Mesothelial cell of epicardium (in vitro differentiated cells): ENCODE measurements at regions not wholly inside any gene's neighbourhood (a gene's known extent, or its start where the extent isn't known, plus 50 kb on each side); places are given as distances from the start of the nearest gene placed in this dataset.

Source experiments
- DNase-seq, 2 experiments: peaks; one replicate each; pipeline ENCODE4 v3.0.0; 2021; ENCODE audit warnings: low spot score in 2 of 2; ENCODE audit not compliant: unreplicated experiment in 2 of 2
- H3K27ac Mint-ChIP-seq: 2 replicates; pipeline ENCODE4 v1.8.0; 2021; ENCODE audit warnings: mixed read lengths
- H3K27me3 Mint-ChIP-seq: 2 replicates; pipeline ENCODE4 v1.8.0; 2021; ENCODE audit warnings: low read depth, mixed read lengths
- H3K36me3 Mint-ChIP-seq: 2 replicates; pipeline ENCODE4 v1.8.0; 2021; ENCODE audit warnings: mixed read lengths
- H3K4me1 Mint-ChIP-seq: 2 replicates; pipeline ENCODE4 v1.8.0; 2021; ENCODE audit warnings: mixed read lengths
- H3K4me3 Mint-ChIP-seq: 2 replicates; pipeline ENCODE4 v1.8.0; 2021; ENCODE audit warnings: mild to moderate bottlenecking, moderate library complexity, mixed read lengths
- H3K9me3 Mint-ChIP-seq: 2 replicates; pipeline ENCODE4 v1.8.0; 2021; ENCODE audit warnings: mixed read lengths
- TF ChIP-seq, protein P1 (sequence below): fragments of 200-600 bp; sonication (generic); IDR thresholded peaks from one replicate; pipeline ENCODE4 v1.5.0; 2021; ENCODE audit warnings: antibody characterized with exemption; ENCODE audit not compliant: unreplicated experiment

DNA sequence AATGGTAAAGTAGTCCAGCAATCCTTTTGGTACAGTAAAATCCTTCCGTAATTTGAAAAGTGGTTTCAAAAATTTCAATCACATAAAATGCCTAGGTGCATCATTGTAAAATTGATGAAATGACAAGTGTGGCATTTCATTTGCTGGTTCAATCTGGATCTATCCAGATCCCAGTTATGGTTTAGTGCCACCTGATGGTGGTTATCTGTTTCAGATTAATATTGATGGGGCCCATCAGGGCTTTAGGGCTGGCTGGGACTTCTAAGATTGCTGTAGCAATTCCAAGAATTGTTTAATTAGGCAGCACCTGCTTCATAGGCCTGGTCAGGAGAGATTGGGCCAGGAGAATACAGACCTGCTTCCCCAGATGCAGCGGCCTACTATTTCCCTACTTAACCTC lies 55.5 kb upstream of the PIK3C3 start:
- peaks cover 12% of the 10 kb centered on the region for H3K4me1 Mint-ChIP-seq
- no peak for DNase-seq
- H3K36me3 Mint-ChIP-seq = peaks cover 10% of the 10 kb centered on the region
- peaks cover 25% of the 10 kb centered on the region for H3K9me3 Mint-ChIP-seq
- no peaks in the 10 kb centered on the region for H3K27me3 Mint-ChIP-seq
- H3K27ac Mint-ChIP-seq = no peak overlapping the region
- TF ChIP-seq, protein P1, sequence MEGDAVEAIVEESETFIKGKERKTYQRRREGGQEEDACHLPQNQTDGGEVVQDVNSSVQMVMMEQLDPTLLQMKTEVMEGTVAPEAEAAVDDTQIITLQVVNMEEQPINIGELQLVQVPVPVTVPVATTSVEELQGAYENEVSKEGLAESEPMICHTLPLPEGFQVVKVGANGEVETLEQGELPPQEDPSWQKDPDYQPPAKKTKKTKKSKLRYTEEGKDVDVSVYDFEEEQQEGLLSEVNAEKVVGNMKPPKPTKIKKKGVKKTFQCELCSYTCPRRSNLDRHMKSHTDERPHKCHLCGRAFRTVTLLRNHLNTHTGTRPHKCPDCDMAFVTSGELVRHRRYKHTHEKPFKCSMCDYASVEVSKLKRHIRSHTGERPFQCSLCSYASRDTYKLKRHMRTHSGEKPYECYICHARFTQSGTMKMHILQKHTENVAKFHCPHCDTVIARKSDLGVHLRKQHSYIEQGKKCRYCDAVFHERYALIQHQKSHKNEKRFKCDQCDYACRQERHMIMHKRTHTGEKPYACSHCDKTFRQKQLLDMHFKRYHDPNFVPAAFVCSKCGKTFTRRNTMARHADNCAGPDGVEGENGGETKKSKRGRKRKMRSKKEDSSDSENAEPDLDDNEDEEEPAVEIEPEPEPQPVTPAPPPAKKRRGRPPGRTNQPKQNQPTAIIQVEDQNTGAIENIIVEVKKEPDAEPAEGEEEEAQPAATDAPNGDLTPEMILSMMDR = no peak
- no peak overlapping the region for H3K4me3 Mint-ChIP-seq

DNA sequence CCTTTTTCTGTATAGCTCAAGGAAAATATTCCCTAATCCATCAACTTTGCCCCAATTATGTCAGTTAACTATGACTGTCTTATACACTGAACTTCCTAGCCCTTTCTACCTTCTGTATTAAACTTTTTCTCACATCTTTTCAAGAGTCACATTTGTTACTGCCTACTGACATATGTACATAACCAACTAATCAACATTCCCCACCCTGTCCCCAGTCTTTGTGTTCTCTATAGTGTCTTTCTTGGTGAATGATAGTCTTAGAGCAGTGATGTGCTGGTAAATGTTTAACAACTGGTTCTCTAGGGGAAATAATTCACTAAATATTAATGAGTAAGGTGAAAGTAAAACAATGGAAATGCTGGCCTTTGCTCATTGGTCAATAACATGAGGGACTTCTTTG lies 61.6 kb upstream of the PIK3C3 start:
- H3K4me3 Mint-ChIP-seq = no peak overlapping the region
- H3K27ac Mint-ChIP-seq = no peak overlapping the region
- peaks cover 22% of the 10 kb centered on the region for H3K9me3 Mint-ChIP-seq
- H3K27me3 Mint-ChIP-seq = no peaks in the 10 kb centered on the region
- peaks cover 10% of the 10 kb centered on the region for H3K36me3 Mint-ChIP-seq
- TF ChIP-seq, protein P1 = no peak
- DNase-seq = no peak
- no peaks in the 10 kb centered on the region for H3K4me1 Mint-ChIP-seq

DNA sequence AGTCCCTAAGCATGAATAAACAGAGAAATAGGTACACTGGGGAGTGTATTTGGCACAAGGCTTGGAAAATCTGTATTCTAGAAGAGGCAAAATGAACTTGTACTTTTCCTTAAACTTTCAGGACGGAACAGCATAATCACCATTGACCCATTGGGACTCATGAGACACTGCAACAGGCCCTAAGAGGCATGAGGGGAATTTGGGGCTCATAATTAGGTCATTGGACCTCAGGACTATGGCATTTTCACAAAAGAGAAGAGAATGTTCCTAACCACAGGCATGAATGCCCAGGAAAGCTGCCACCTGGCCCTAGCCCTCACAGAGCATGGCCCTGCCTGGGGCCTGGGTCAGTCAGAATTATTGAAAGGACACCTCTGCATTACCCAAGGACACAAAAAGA lies 67.9 kb upstream of the PIK3C3 start:
- TF ChIP-seq, protein P1 = no peak
- Mint-ChIP-seq H3K9me3 (no peaks in the 10 kb centered on the region), H3K36me3 (no peaks in the 10 kb centered on the region), H3K4me1 (no peaks in the 10 kb centered on the region), H3K4me3 (no peak overlapping the region), H3K27me3 (no peaks in the 10 kb centered on the region), H3K27ac (no peak overlapping the region)
- DNase-seq = no peak

DNA sequence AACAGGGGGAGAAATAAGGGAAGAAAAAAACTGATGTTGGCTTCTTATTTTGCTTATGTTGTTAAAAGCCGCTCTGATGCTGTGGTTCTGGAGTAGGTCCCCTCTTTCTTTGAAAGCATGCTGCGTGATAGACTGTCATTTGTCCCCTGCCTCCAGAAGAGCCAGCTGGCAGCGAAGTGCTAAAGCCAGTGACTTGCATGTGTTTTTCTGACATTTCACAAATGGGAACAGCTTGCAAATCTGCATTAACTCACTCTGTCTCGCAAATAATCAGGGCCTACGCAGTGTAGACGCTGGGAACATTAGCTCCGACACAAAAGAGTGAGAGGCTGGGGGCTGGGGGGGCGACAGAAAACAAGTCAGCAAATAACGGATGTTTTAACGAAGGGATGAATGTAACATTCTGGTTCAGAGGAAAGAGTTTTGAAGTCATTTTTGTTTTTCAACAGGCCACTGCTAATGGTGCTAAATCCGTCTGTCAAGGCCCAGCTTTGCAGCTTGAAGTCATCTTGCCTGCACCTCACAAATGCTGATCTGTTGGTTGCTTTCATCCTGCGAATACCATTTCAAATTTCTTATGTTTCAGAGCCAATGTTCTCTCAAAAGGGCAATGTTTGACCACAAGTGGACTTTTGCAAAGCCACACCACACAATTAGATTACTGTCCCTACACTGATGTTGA lies 68.8 kb upstream of the PIK3C3 start:
- H3K27ac Mint-ChIP-seq = no peak overlapping the region
- TF ChIP-seq, protein P1 = no peak
- no peaks in the 10 kb centered on the region for H3K27me3 Mint-ChIP-seq
- no peaks in the 10 kb centered on the region for H3K4me1 Mint-ChIP-seq
- DNase-seq = no peak
- H3K4me3 Mint-ChIP-seq = no peak overlapping the region
- no peaks in the 10 kb centered on the region for H3K9me3 Mint-ChIP-seq
- no peaks in the 10 kb centered on the region for H3K36me3 Mint-ChIP-seq

DNA sequence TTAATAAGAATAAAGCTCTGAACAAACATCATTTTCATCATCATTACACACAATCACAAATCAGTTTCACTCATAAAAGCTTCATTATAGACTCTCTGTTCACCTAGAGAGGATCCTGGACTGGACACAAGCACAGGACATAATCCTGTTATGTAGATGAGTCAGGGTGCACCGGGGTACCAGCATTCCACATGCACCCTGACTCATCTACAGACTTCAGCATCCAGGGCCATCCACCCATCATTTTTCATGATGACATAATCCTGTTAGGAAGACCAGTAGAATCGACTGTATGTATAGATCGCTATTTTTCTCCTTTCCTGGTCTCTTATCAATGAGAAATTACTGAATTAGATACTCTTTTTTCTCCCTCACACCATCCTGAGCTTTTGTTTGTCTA lies 73.7 kb upstream of the PIK3C3 start:
- Mint-ChIP-seq H3K4me1 (peaks cover 1% of the 10 kb centered on the region), H3K4me3 (no peak overlapping the region), H3K9me3 (no peaks in the 10 kb centered on the region), H3K27ac (no peak overlapping the region), H3K36me3 (no peaks in the 10 kb centered on the region), H3K27me3 (no peaks in the 10 kb centered on the region)
- DNase-seq = no peak
- TF ChIP-seq, protein P1 = no peak

DNA sequence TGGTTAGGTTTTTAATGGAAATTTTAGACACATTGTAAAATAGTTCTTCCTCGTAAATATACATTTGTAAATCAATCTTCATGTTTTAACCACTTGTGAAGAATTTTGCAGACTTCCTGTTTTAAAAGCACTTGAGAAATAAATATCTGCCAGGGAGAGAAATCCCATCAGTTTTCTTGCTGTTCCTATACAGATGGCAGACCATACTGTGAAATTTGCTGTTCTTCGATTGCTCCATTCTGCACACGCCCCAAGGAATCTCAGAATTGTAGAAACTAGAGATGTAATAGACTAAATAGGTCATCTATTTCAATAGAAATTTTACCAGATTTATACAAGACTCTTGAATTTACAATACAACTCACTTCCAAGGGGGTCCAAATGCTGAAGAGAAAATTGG lies 75.8 kb upstream of the PIK3C3 start:
- no peak overlapping the region for H3K4me3 Mint-ChIP-seq
- TF ChIP-seq, protein P1 = no peak
- no peaks in the 10 kb centered on the region for H3K9me3 Mint-ChIP-seq
- H3K27me3 Mint-ChIP-seq = no peaks in the 10 kb centered on the region
- no peak overlapping the region for H3K27ac Mint-ChIP-seq
- H3K36me3 Mint-ChIP-seq = no peaks in the 10 kb centered on the region
- no peak for DNase-seq
- peaks cover 5% of the 10 kb centered on the region for H3K4me1 Mint-ChIP-seq
